SU-DHL-6 (cell line): ENCODE measurements at regions not wholly inside any gene's neighbourhood (a gene's known extent, or its start where the extent isn't known, plus 50 kb on each side); places are given as distances from the start of the nearest gene placed in this dataset.

Experiments used
- H2AFZ ChIP-seq: fragments of 200-600 bp; sonication (generic); 2 replicates; pipeline ENCODE4 v1.6.1; 2014; ENCODE audit warnings: low read depth, mild to moderate bottlenecking, moderate library complexity, mixed read lengths, antibody characterized with exemption, low read length; ENCODE audit not compliant: severe bottlenecking
- H3F3A ChIP-seq: fragments of 200-600 bp; shearing (Covaris generic); 2 replicates; pipeline ENCODE4 v1.6.0; 2016; ENCODE audit warnings: antibody characterized with exemption, mild to moderate bottlenecking; ENCODE audit not compliant: insufficient read depth
- H3K27ac ChIP-seq: fragments of 200-600 bp; sonication (generic); 2 replicates; pipeline ENCODE4 v1.5.1; 2016; ENCODE audit warnings: low read depth, mild to moderate bottlenecking, low read length, moderate library complexity, mixed read lengths
- H3K27me3 ChIP-seq: fragments of 200-600 bp; sonication (generic), shearing (Covaris generic); 2 replicates; pipeline ENCODE4 v1.6.0; 2014; ENCODE audit warnings: mild to moderate bottlenecking, low read length
- H3K36me3 ChIP-seq: fragments of 200-600 bp; sonication (generic); 2 replicates; pipeline ENCODE4 v1.6.1; 2014; ENCODE audit warnings: mild to moderate bottlenecking, low read length, mixed read lengths
- H3K4me2 ChIP-seq: fragments of 300-600, 200-600 bp; shearing (Covaris generic), sonication (generic); 2 replicates; pipeline ENCODE4 v1.6.0; 2014; ENCODE audit warnings: low read length, low read depth, mild to moderate bottlenecking; ENCODE audit not compliant: poor library complexity, severe bottlenecking
- H3K4me3 ChIP-seq: fragments of 200-600 bp; sonication (generic); 2 replicates; pipeline ENCODE4 v1.5.1; 2014; ENCODE audit warnings: antibody characterized with exemption, low read length, mild to moderate bottlenecking, mixed read lengths; ENCODE audit not compliant: insufficient read depth, poor library complexity, severe bottlenecking
- H3K79me2 ChIP-seq: fragments of 200-600 bp; sonication (generic); 2 replicates; pipeline ENCODE4 v1.6.1; 2014; ENCODE audit warnings: mild to moderate bottlenecking, low read length, moderate library complexity; ENCODE audit not compliant: insufficient read depth
- H3K9ac ChIP-seq: fragments of 200-600 bp; sonication (generic); 2 replicates; pipeline ENCODE4 v1.7.0; 2014; ENCODE audit warnings: mild to moderate bottlenecking, low read length
- H3K9me2 ChIP-seq: fragments of 200-600 bp; sonication (generic); replicated peaks from 2 replicates; pipeline ENCODE4 v1.6.1; 2014; ENCODE audit warnings: low read length; ENCODE audit not compliant: insufficient read depth
- H3K9me3 ChIP-seq: fragments of 200-600 bp; sonication (generic); 2 replicates; pipeline ENCODE4 v1.6.1; 2014; ENCODE audit warnings: low read length, mixed read lengths; ENCODE audit not compliant: insufficient read depth
- H4K20me1 ChIP-seq: fragments of 200-600 bp; sonication (generic); 2 replicates; pipeline ENCODE4 v1.6.1; 2014; ENCODE audit warnings: low read depth, mild to moderate bottlenecking, antibody characterized with exemption, low read length, moderate library complexity, mixed read lengths
- CTCF ChIP-seq: fragments of 200-600 bp; sonication (generic); IDR thresholded peaks from one replicate; pipeline ENCODE4 v1.5.1; 2017; ENCODE audit warnings: antibody characterized with exemption, mild to moderate bottlenecking, low read length, moderate library complexity; ENCODE audit not compliant: insufficient read depth, poor library complexity, severe bottlenecking
- EZH2phosphoT487 ChIP-seq: fragments of 200-600 bp; sonication (generic), shearing (Covaris generic); conservative IDR thresholded peaks from 2 replicates; pipeline ENCODE4 v1.6.1; 2018; ENCODE audit warnings: mild to moderate bottlenecking, antibody characterized with exemption, low read length, moderate library complexity, mixed read lengths

- no peaks in the 10 kb centered on the region for H3K36me3 ChIP-seq
- H3K4me3 ChIP-seq = no peak overlapping the region
- no peaks in the 10 kb centered on the region for H3K27me3 ChIP-seq
- no peak overlapping the region for H2AFZ ChIP-seq
- TF ChIP-seq EZH2phosphoT487 = no peak
- TF ChIP-seq CTCF = no peak
- H3K4me2 ChIP-seq = no peak overlapping the region
- H4K20me1 ChIP-seq = no peaks in the 10 kb centered on the region
- H3K27ac ChIP-seq = no peak overlapping the region
- no peaks in the 10 kb centered on the region for H3K9me3 ChIP-seq
- H3K79me2 ChIP-seq = no peaks in the 10 kb centered on the region
- H3K9me2 ChIP-seq = no peaks in the 10 kb centered on the region; the same call in 1 of the 2 replicates
- H3K9ac ChIP-seq = no peak overlapping the region
- H3F3A ChIP-seq = no peaks in the 10 kb centered on the region
Measured at GRCh38 chr5:85182344-85182743, 797.7 kb upstream of the EDIL3 start.

- H4K20me1 ChIP-seq = no peaks in the 10 kb centered on the region
- H3K36me3 ChIP-seq = no peaks in the 10 kb centered on the region
- H3K4me3 ChIP-seq = no peak overlapping the region
Measured at GRCh38 chr5:85204289-85204688, 819.6 kb upstream of the EDIL3 start.

GRCh38 chr5:85205430-85205829, 820.8 kb upstream of the EDIL3 start:
- Histone ChIP-seq H3K27ac (no peak overlapping the region), H3K27me3 (no peaks in the 10 kb centered on the region), H3K4me3 (no peak overlapping the region), H3K4me2 (no peak overlapping the region), H3K36me3 (no peaks in the 10 kb centered on the region), H4K20me1 (no peaks in the 10 kb centered on the region), H3K9me2 (no peaks in the 10 kb centered on the region), H3F3A (no peaks in the 10 kb centered on the region), H3K79me2 (no peaks in the 10 kb centered on the region), H2AFZ (no peak overlapping the region), H3K9me3 (no peaks in the 10 kb centered on the region), H3K9ac (no peak overlapping the region)
- TF ChIP-seq EZH2phosphoT487 = no peak
- no peak for TF ChIP-seq CTCF

More at GRCh38 chr5:85204289-85204688, 819.6 kb upstream of the EDIL3 start:
- no peaks in the 10 kb centered on the region for H3K79me2 ChIP-seq
- H3K27ac ChIP-seq = no peak overlapping the region
- H3K9me3 ChIP-seq = no peaks in the 10 kb centered on the region
- TF ChIP-seq EZH2phosphoT487 (no peak), CTCF (no peak)
- H3K4me2 ChIP-seq = no peak overlapping the region
- no peak overlapping the region for H2AFZ ChIP-seq
- no peaks in the 10 kb centered on the region for H3F3A ChIP-seq
- H3K9me2 ChIP-seq = no peaks in the 10 kb centered on the region
- H3K27me3 ChIP-seq = no peaks in the 10 kb centered on the region
- no peak overlapping the region for H3K9ac ChIP-seq

GRCh38 chr5:85225388-85225787, 840.7 kb upstream of the EDIL3 start:
- Histone ChIP-seq H3K9ac (no peak overlapping the region), H3K9me3 (no peaks in the 10 kb centered on the region), H3K27ac (no peak overlapping the region), H2AFZ (no peak overlapping the region), H3K79me2 (no peaks in the 10 kb centered on the region), H3K4me2 (no peak overlapping the region), H3F3A (no peaks in the 10 kb centered on the region), H3K4me3 (no peak overlapping the region), H3K9me2 (no peaks in the 10 kb centered on the region), H3K36me3 (no peaks in the 10 kb centered on the region), H3K27me3 (no peaks in the 10 kb centered on the region), H4K20me1 (no peaks in the 10 kb centered on the region)
- TF ChIP-seq CTCF (no peak), EZH2phosphoT487 (no peak)
